GM06990 (cell line): ENCODE measurements at regions not wholly inside any gene's neighbourhood (a gene's known extent, or its start where the extent isn't known, plus 50 kb on each side); places are given as distances from the start of the nearest gene placed in this dataset.

Source experiments
- DNase-seq: peaks from one replicate; pipeline ENCODE4 v3.0.0-alpha.2; 2011; ENCODE audit not compliant: insufficient read length; ENCODE audit errors: extremely low read depth
- H3K27me3 ChIP-seq: replicated peaks from 2 replicates; pipeline ENCODE4 v1.6.0; 2011; ENCODE audit warnings: low read length; ENCODE audit not compliant: control insufficient read depth, insufficient read depth
- H3K36me3 ChIP-seq: 2 replicates; pipeline ENCODE4 v1.5.1; 2011; ENCODE audit warnings: low read length; ENCODE audit not compliant: control insufficient read depth, insufficient read depth
- H3K4me3 ChIP-seq: replicated peaks from 2 replicates; pipeline ENCODE4 v1.5.1; 2011; ENCODE audit warnings: low read depth, mild to moderate bottlenecking, control low read depth, low read length
- TF ChIP-seq, protein P1 (sequence below): IDR thresholded peaks from 2 replicates; pipeline ENCODE4 v1.5.1; 2011; ENCODE audit warnings: low read length, control low read depth, mild to moderate bottlenecking, inconsistent platforms; ENCODE audit not compliant: insufficient read depth, poor library complexity, severe bottlenecking

- TF ChIP-seq, protein P1, sequence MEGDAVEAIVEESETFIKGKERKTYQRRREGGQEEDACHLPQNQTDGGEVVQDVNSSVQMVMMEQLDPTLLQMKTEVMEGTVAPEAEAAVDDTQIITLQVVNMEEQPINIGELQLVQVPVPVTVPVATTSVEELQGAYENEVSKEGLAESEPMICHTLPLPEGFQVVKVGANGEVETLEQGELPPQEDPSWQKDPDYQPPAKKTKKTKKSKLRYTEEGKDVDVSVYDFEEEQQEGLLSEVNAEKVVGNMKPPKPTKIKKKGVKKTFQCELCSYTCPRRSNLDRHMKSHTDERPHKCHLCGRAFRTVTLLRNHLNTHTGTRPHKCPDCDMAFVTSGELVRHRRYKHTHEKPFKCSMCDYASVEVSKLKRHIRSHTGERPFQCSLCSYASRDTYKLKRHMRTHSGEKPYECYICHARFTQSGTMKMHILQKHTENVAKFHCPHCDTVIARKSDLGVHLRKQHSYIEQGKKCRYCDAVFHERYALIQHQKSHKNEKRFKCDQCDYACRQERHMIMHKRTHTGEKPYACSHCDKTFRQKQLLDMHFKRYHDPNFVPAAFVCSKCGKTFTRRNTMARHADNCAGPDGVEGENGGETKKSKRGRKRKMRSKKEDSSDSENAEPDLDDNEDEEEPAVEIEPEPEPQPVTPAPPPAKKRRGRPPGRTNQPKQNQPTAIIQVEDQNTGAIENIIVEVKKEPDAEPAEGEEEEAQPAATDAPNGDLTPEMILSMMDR: no peak
- Histone ChIP-seq H3K36me3 (peaks cover 44% of the 10 kb centered on the region), H3K4me3 (no peak overlapping the region), H3K27me3 (no peaks in the 10 kb centered on the region)
- no peak for DNase-seq
Measured at GRCh38 chr12:124426594-124427555, 132.0 kb downstream of the RFLNA start.

GRCh38 chr12:124425667-124426066, 130.8 kb downstream of the RFLNA start:
- TF ChIP-seq, protein P1: no peak
- H3K36me3 ChIP-seq: peaks cover 42% of the 10 kb centered on the region
- no peak for DNase-seq

GRCh38 chr12:124424516-124424905, 129.6 kb downstream of the RFLNA start:
- Histone ChIP-seq H3K4me3 (no peak overlapping the region), H3K27me3 (no peaks in the 10 kb centered on the region), H3K36me3 (peaks cover 41% of the 10 kb centered on the region)
- TF ChIP-seq, protein P1: no peak
- DNase-seq: no peak

More at GRCh38 chr12:124425667-124426066, 130.8 kb downstream of the RFLNA start:
- Histone ChIP-seq H3K27me3 (no peaks in the 10 kb centered on the region), H3K4me3 (no peak overlapping the region)

- no peak overlapping the region for H3K4me3 ChIP-seq
- H3K36me3 ChIP-seq: peaks cover 37% of the 10 kb centered on the region
- no peak for DNase-seq
- no peaks in the 10 kb centered on the region for H3K27me3 ChIP-seq
- TF ChIP-seq, protein P1: no peak
Measured at GRCh38 chr12:124423761-124424515, 129.0 kb downstream of the RFLNA start.

GRCh38 chr12:124422570-124423523, 128.0 kb downstream of the RFLNA start:
- Histone ChIP-seq H3K4me3 (no peak overlapping the region), H3K27me3 (no peaks in the 10 kb centered on the region), H3K36me3 (peaks cover 36% of the 10 kb centered on the region)
- no peak for DNase-seq
- TF ChIP-seq, protein P1: no peak
